ENCODE measurements at regions not wholly inside any gene's neighbourhood (a gene's known extent, or its start where the extent isn't known, plus 50 kb on each side); places are given as distances from the start of the nearest gene placed in this dataset.

DNA sequence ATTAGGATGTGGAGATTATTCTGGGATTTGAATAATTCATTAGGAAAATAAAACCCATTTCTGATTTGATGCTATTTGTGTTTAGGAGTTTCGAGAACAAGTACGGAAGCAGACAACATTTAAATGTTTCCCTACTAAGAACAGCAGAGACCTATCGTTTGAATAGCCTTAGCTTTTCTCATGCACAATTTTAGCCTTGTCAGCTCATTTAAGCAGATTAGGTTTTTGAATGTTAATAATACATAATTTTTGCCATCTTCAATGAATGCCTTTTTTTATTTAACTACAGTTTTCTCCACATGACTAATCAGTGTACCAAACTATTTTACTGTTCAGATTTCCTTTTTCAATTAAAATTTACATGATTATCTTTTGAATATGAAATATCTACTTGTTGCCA lies 592.0 kb downstream of the BCKDHB start:
- Histone ChIP-seq H3K79me2 (replicated peaks; ENCODE audit: insufficient read depth) (no peaks in the 10 kb centered on the region), H4K20me1 (replicated peaks; ENCODE audit: insufficient read depth) (no peaks in the 10 kb centered on the region), H3K4me2 (no peak overlapping the region), H3K27me3 (ENCODE audit: insufficient read depth) (no peaks in the 10 kb centered on the region), H2AFZ (no peak overlapping the region), H3K4me1 (ENCODE audit: insufficient read depth) (no peaks in the 10 kb centered on the region), H3F3A (replicated peaks; ENCODE audit: low read depth) (no peaks in the 10 kb centered on the region), H3K36me3 (ENCODE audit: insufficient read depth) (no peaks in the 10 kb centered on the region), H3K27ac (ENCODE audit: low read depth) (no peak overlapping the region), H3K4me3 (no peak overlapping the region), H3K9me2 (ENCODE audit: insufficient read depth) (no peaks in the 10 kb centered on the region)
- Mint-ChIP-seq H3K9me3 (peaks cover 26% of the 10 kb centered on the region), H3K36me3 (ENCODE audit: low read depth) (peaks cover 19% of the 10 kb centered on the region; the same call in 2 of the 3 replicates), H3K4me1 (no peaks in the 10 kb centered on the region), H3K4me3 (no peak overlapping the region), H3K27me3 (ENCODE audit: insufficient read depth, low read depth, poor library complexity) (no peaks in the 10 kb centered on the region), H3K27ac (no peak overlapping the region)
- TF ChIP-seq, protein P1, sequence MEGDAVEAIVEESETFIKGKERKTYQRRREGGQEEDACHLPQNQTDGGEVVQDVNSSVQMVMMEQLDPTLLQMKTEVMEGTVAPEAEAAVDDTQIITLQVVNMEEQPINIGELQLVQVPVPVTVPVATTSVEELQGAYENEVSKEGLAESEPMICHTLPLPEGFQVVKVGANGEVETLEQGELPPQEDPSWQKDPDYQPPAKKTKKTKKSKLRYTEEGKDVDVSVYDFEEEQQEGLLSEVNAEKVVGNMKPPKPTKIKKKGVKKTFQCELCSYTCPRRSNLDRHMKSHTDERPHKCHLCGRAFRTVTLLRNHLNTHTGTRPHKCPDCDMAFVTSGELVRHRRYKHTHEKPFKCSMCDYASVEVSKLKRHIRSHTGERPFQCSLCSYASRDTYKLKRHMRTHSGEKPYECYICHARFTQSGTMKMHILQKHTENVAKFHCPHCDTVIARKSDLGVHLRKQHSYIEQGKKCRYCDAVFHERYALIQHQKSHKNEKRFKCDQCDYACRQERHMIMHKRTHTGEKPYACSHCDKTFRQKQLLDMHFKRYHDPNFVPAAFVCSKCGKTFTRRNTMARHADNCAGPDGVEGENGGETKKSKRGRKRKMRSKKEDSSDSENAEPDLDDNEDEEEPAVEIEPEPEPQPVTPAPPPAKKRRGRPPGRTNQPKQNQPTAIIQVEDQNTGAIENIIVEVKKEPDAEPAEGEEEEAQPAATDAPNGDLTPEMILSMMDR (conservative IDR thresholded peaks at IDR 0.05; ENCODE audit: low read depth in 2 of 2), result no peak
- TF ChIP-seq POLR2AphosphoS5 (IDR thresholded peaks at IDR 0.05; ENCODE audit: low read depth) (no peak), CREB1 (CRISPR knock-in tag; IDR thresholded peaks at IDR 0.05; ENCODE audit: low read depth) (no peak), EZH2phosphoT487 (IDR thresholded peaks at IDR 0.05; ENCODE audit: unreplicated experiment) (no peak)
- TF ChIP-seq, protein P2, sequence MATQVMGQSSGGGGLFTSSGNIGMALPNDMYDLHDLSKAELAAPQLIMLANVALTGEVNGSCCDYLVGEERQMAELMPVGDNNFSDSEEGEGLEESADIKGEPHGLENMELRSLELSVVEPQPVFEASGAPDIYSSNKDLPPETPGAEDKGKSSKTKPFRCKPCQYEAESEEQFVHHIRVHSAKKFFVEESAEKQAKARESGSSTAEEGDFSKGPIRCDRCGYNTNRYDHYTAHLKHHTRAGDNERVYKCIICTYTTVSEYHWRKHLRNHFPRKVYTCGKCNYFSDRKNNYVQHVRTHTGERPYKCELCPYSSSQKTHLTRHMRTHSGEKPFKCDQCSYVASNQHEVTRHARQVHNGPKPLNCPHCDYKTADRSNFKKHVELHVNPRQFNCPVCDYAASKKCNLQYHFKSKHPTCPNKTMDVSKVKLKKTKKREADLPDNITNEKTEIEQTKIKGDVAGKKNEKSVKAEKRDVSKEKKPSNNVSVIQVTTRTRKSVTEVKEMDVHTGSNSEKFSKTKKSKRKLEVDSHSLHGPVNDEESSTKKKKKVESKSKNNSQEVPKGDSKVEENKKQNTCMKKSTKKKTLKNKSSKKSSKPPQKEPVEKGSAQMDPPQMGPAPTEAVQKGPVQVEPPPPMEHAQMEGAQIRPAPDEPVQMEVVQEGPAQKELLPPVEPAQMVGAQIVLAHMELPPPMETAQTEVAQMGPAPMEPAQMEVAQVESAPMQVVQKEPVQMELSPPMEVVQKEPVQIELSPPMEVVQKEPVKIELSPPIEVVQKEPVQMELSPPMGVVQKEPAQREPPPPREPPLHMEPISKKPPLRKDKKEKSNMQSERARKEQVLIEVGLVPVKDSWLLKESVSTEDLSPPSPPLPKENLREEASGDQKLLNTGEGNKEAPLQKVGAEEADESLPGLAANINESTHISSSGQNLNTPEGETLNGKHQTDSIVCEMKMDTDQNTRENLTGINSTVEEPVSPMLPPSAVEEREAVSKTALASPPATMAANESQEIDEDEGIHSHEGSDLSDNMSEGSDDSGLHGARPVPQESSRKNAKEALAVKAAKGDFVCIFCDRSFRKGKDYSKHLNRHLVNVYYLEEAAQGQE (IDR thresholded peaks at IDR 0.05; ENCODE audit: unreplicated experiment), result no peak
- TF ChIP-seq, protein P3, sequence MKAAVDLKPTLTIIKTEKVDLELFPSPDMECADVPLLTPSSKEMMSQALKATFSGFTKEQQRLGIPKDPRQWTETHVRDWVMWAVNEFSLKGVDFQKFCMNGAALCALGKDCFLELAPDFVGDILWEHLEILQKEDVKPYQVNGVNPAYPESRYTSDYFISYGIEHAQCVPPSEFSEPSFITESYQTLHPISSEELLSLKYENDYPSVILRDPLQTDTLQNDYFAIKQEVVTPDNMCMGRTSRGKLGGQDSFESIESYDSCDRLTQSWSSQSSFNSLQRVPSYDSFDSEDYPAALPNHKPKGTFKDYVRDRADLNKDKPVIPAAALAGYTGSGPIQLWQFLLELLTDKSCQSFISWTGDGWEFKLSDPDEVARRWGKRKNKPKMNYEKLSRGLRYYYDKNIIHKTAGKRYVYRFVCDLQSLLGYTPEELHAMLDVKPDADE (IDR thresholded peaks at IDR 0.05), result no peak
- DNase-seq (ENCODE audit: low spot score) (no peak), ATAC-seq (no peak)

DNA sequence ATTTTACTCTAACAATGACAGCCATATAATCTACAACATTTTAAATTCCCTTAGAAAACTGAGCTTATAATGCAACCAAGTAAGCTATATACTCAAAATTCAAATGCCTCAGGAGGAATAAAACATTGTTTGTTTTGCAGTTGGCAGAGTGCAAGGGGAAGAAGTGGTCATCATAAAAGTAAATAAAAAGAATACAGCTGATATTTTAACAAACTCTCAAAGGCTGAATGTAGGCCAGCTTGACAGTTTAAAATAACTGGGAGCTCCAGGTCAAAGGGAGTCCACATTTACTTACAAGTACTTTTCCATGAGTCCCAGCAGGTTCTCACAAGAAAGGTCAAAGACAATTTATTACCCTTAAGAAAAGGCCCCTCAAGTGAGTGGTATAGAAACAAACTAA lies 589.8 kb downstream of the BCKDHB start:
- Histone ChIP-seq H3K4me2 (no peak overlapping the region), H4K20me1 (replicated peaks; ENCODE audit: insufficient read depth) (no peaks in the 10 kb centered on the region), H3K79me2 (replicated peaks; ENCODE audit: insufficient read depth) (no peaks in the 10 kb centered on the region), H3K4me3 (no peak overlapping the region), H3K27me3 (ENCODE audit: insufficient read depth) (no peaks in the 10 kb centered on the region), H3K27ac (ENCODE audit: low read depth) (no peak overlapping the region), H2AFZ (no peak overlapping the region), H3F3A (replicated peaks; ENCODE audit: low read depth) (no peaks in the 10 kb centered on the region), H3K9me2 (ENCODE audit: insufficient read depth) (no peaks in the 10 kb centered on the region), H3K4me1 (ENCODE audit: insufficient read depth) (no peaks in the 10 kb centered on the region), H3K36me3 (ENCODE audit: insufficient read depth) (no peaks in the 10 kb centered on the region)
- Mint-ChIP-seq H3K4me3 (no peak overlapping the region), H3K27ac (no peak overlapping the region), H3K4me1 (no peaks in the 10 kb centered on the region), H3K9me3 (peaks cover 5% of the 10 kb centered on the region; the same call in 2 of the 3 replicates), H3K36me3 (ENCODE audit: low read depth) (peaks cover 3% of the 10 kb centered on the region; the same call in 2 of the 3 replicates), H3K27me3 (ENCODE audit: insufficient read depth, low read depth, poor library complexity) (no peaks in the 10 kb centered on the region)
- ATAC-seq, result no peak
- DNase-seq (ENCODE audit: low spot score), result no peak
- TF ChIP-seq, protein P4, sequence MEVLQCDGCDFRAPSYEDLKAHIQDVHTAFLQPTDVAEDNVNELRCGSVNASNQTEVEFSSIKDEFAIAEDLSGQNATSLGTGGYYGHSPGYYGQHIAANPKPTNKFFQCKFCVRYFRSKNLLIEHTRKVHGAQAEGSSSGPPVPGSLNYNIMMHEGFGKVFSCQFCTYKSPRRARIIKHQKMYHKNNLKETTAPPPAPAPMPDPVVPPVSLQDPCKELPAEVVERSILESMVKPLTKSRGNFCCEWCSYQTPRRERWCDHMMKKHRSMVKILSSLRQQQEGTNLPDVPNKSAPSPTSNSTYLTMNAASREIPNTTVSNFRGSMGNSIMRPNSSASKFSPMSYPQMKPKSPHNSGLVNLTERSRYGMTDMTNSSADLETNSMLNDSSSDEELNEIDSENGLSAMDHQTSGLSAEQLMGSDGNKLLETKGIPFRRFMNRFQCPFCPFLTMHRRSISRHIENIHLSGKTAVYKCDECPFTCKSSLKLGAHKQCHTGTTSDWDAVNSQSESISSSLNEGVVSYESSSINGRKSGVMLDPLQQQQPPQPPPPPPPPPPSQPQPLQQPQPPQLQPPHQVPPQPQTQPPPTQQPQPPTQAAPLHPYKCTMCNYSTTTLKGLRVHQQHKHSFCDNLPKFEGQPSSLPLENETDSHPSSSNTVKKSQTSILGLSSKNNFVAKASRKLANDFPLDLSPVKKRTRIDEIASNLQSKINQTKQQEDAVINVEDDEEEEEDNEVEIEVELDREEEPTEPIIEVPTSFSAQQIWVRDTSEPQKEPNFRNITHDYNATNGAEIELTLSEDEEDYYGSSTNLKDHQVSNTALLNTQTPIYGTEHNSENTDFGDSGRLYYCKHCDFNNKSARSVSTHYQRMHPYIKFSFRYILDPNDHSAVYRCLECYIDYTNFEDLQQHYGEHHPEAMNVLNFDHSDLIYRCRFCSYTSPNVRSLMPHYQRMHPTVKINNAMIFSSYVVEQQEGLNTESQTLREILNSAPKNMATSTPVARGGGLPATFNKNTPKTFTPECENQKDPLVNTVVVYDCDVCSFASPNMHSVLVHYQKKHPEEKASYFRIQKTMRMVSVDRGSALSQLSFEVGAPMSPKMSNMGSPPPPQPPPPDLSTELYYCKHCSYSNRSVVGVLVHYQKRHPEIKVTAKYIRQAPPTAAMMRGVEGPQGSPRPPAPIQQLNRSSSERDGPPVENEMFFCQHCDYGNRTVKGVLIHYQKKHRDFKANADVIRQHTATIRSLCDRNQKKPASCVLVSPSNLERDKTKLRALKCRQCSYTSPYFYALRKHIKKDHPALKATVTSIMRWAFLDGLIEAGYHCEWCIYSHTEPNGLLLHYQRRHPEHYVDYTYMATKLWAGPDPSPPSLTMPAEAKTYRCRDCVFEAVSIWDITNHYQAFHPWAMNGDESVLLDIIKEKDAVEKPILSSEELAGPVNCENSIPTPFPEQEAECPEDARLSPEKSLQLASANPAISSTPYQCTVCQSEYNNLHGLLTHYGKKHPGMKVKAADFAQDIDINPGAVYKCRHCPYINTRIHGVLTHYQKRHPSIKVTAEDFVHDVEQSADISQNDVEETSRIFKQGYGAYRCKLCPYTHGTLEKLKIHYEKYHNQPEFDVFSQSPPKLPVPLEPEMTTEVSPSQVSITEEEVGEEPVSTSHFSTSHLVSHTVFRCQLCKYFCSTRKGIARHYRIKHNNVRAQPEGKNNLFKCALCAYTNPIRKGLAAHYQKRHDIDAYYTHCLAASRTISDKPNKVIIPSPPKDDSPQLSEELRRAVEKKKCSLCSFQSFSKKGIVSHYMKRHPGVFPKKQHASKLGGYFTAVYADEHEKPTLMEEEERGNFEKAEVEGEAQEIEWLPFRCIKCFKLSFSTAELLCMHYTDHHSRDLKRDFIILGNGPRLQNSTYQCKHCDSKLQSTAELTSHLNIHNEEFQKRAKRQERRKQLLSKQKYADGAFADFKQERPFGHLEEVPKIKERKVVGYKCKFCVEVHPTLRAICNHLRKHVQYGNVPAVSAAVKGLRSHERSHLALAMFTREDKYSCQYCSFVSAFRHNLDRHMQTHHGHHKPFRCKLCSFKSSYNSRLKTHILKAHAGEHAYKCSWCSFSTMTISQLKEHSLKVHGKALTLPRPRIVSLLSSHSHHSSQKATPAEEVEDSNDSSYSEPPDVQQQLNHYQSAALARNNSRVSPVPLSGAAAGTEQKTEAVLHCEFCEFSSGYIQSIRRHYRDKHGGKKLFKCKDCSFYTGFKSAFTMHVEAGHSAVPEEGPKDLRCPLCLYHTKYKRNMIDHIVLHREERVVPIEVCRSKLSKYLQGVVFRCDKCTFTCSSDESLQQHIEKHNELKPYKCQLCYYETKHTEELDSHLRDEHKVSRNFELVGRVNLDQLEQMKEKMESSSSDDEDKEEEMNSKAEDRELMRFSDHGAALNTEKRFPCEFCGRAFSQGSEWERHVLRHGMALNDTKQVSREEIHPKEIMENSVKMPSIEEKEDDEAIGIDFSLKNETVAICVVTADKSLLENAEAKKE (CRISPR knock-in tag; IDR thresholded peaks at IDR 0.05), result no peak

Data from GM23338 (cell line).